ENCODE measurements at regions not wholly inside any gene's neighbourhood (a gene's known extent, or its start where the extent isn't known, plus 50 kb on each side); places are given as distances from the start of the nearest gene placed in this dataset.

DNA sequence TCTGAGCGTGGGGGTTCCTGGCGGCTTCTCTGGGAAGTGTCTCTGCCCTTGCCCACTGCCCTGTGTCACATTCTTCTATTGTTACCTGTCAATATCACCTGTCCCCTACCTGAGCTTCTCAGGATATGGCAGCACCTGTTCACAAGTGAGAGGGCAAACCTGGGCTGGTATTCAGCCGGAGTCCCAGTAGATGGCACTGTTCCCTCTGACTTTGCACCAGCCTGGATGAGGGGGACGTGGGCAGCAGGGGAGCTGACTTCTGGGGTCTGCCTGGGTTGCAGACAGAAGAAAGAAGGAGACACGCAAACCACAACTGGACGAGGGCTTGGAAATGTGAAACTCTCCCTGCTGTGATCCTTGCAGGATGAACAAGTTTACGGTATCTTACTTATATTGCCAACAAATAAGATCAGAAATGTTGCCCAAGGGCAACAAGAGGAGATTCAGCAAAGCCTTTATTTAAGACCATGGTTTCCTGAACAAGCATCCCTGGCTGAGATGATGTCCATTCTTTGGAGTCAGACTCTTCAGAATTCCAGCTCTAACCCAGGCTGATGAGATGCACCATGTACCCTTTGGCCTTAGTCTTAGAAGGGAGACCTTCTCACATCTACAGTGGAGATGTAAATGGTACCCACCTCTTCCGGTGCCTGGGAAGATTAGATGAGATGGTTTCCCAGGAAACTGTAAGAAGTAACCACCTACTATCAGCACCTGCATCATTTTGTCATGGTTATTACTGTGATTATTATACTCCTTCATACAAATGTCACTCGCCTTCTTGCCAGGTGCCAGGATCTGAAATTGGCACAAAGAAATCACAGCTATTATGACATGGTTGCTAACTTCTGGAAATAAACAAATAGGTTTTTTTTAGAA, 400.0 kb upstream of the CDH4 start:
- no peaks in the 10 kb centered on the region for H3K4me1 ChIP-seq (ENCODE audit: control insufficient read depth in 2 of 3, insufficient read depth in 2 of 3, low read depth in 1 of 3, low read length in 3 of 3)
- H3K4me3 ChIP-seq (ENCODE audit: low read length in 3 of 3), result no peak overlapping the region
- no peak overlapping the region for H3K9ac ChIP-seq (ENCODE audit: low read length in 3 of 3)
- no peaks in the 10 kb centered on the region for H3K36me3 ChIP-seq (ENCODE audit: control insufficient read depth in 2 of 3, insufficient read depth in 3 of 3, low read length in 3 of 3)
- FAIRE-seq (no peak), DNase-seq (peak in 4 of 5 donors; percentile 47 to 56 (median 52))
- H3K9me3 ChIP-seq (ENCODE audit: control insufficient read depth in 2 of 3, insufficient read depth in 1 of 3, low read length in 3 of 3), result no peaks in the 10 kb centered on the region
- intact Hi-C loops (cut with DNase I), result no loop called here
- H3K27ac ChIP-seq (ENCODE audit: low read depth in 2 of 2, low read length in 2 of 2), result no peak overlapping the region
- H3K27me3 ChIP-seq (ENCODE audit: control insufficient read depth, insufficient read depth, low read length), result no peaks in the 10 kb centered on the region
- TF ChIP-seq, protein P1, sequence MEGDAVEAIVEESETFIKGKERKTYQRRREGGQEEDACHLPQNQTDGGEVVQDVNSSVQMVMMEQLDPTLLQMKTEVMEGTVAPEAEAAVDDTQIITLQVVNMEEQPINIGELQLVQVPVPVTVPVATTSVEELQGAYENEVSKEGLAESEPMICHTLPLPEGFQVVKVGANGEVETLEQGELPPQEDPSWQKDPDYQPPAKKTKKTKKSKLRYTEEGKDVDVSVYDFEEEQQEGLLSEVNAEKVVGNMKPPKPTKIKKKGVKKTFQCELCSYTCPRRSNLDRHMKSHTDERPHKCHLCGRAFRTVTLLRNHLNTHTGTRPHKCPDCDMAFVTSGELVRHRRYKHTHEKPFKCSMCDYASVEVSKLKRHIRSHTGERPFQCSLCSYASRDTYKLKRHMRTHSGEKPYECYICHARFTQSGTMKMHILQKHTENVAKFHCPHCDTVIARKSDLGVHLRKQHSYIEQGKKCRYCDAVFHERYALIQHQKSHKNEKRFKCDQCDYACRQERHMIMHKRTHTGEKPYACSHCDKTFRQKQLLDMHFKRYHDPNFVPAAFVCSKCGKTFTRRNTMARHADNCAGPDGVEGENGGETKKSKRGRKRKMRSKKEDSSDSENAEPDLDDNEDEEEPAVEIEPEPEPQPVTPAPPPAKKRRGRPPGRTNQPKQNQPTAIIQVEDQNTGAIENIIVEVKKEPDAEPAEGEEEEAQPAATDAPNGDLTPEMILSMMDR (IDR thresholded peaks at IDR 0.05; ENCODE audit: borderline replicate concordance, extremely low read depth, insufficient read depth), result peak; percentile 10

GRCh38 chr20:60857708-60858107, 394.4 kb upstream of the CDH4 start:
- Histone ChIP-seq H3K9ac (ENCODE audit: low read length in 3 of 3) (no peak overlapping the region), H3K9me3 (ENCODE audit: control insufficient read depth in 2 of 3, insufficient read depth in 1 of 3, low read length in 3 of 3) (no peaks in the 10 kb centered on the region), H3K4me1 (ENCODE audit: control insufficient read depth in 2 of 3, insufficient read depth in 2 of 3, low read depth in 1 of 3, low read length in 3 of 3) (no peaks in the 10 kb centered on the region), H3K27me3 (ENCODE audit: control insufficient read depth, insufficient read depth, low read length) (no peaks in the 10 kb centered on the region), H3K27ac (ENCODE audit: low read depth in 2 of 2, low read length in 2 of 2) (no peak overlapping the region), H3K4me3 (ENCODE audit: low read length in 3 of 3) (no peak overlapping the region), H3K36me3 (ENCODE audit: control insufficient read depth in 2 of 3, insufficient read depth in 3 of 3, low read length in 3 of 3) (no peaks in the 10 kb centered on the region)
- no peak for DNase-seq
- FAIRE-seq, result no peak
- intact Hi-C loops (cut with DNase I), result no loop called here
- TF ChIP-seq, protein P1 (IDR thresholded peaks at IDR 0.05; ENCODE audit: borderline replicate concordance, extremely low read depth, insufficient read depth), result no peak

DNA sequence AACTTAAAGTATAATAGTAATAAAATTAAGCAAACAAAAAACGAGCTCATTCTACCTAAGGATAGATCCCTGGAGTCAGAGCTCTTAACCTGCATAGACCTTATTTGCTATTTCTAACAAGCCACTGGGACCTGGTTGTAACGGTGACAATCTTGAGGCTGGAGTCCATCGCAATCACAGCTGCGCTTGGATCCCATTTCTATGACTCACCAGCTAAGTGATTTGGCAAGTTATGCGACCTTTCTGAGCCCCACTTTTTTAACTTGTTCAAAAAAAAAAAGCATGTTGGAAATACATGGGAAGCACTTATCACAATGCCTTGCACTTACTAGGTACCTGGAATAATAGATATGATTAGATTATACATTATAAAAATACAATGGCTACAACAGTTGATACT, 389.5 kb upstream of the CDH4 start:
- no peak for FAIRE-seq
- H3K27ac ChIP-seq (ENCODE audit: low read depth in 2 of 2, low read length in 2 of 2), result no peak overlapping the region
- no peaks in the 10 kb centered on the region for H3K36me3 ChIP-seq (ENCODE audit: control insufficient read depth in 2 of 3, insufficient read depth in 3 of 3, low read length in 3 of 3)
- no peak for DNase-seq
- TF ChIP-seq, protein P1 (IDR thresholded peaks at IDR 0.05; ENCODE audit: borderline replicate concordance, extremely low read depth, insufficient read depth), result no peak
- H3K4me3 ChIP-seq (ENCODE audit: low read length in 3 of 3), result no peak overlapping the region
- intact Hi-C loops (cut with DNase I), result no loop called here
- no peaks in the 10 kb centered on the region for H3K4me1 ChIP-seq (ENCODE audit: control insufficient read depth in 2 of 3, insufficient read depth in 2 of 3, low read depth in 1 of 3, low read length in 3 of 3)
- no peak overlapping the region for H3K9ac ChIP-seq (ENCODE audit: low read length in 3 of 3)
- H3K9me3 ChIP-seq (ENCODE audit: control insufficient read depth in 2 of 3, insufficient read depth in 1 of 3, low read length in 3 of 3), result no peaks in the 10 kb centered on the region
- H3K27me3 ChIP-seq (ENCODE audit: control insufficient read depth, insufficient read depth, low read length), result no peaks in the 10 kb centered on the region

All from kidney (tissue), 13 donors.